ENCODE measurements at regions not wholly inside any gene's neighbourhood (a gene's known extent, or its start where the extent isn't known, plus 50 kb on each side); places are given as distances from the start of the nearest gene placed in this dataset.

GRCh38 chrX:78595901-78596502 is 63.1 kb downstream of the RTL3 start:
- no peaks in the 10 kb centered on the region; the same call in 1 of the 3 replicates for H3K9me3 ChIP-seq (replicated peaks; ENCODE audit: control insufficient read depth, insufficient read depth, low read length)
- BruUV-seq (replicated peaks), result no TSS peak
- ATAC-seq, result peak; percentile 45; the same call in 2 of the 3 replicates
- TF ChIP-seq NFYA (IDR thresholded peaks at IDR 0.05; ENCODE audit: borderline replicate concordance, low read depth, low read length) (no peak), SMC3 (IDR thresholded peaks at IDR 0.05; ENCODE audit: borderline replicate concordance, low read length) (peak; percentile 38; the same call in 1 of the 2 replicates), LARP7 (IDR thresholded peaks at IDR 0.05) (no peak), RFX5 (IDR thresholded peaks at IDR 0.05; ENCODE audit: low read depth, low read length) (no peak), MYB (IDR thresholded peaks at IDR 0.05; ENCODE audit: borderline replicate concordance, low read depth, low read length) (no peak), CHD1 (IDR thresholded peaks at IDR 0.05; ENCODE audit: low read depth, low read length) (no peak), NBN (IDR thresholded peaks at IDR 0.05) (no peak), ASH2L (IDR thresholded peaks at IDR 0.05; ENCODE audit: borderline replicate concordance, low read depth) (no peak), FOXK2 (IDR thresholded peaks at IDR 0.05) (no peak), PRDM15 (CRISPR knock-in tag; IDR thresholded peaks at IDR 0.05) (no peak), MEF2B (IDR thresholded peaks at IDR 0.05; ENCODE audit: partially characterized antibody, poor library complexity, severe bottlenecking) (peak; percentile 54), SMARCA5 (IDR thresholded peaks at IDR 0.05) (no peak), MLLT1 (IDR thresholded peaks at IDR 0.05) (no peak)
- TF ChIP-seq, protein P1, sequence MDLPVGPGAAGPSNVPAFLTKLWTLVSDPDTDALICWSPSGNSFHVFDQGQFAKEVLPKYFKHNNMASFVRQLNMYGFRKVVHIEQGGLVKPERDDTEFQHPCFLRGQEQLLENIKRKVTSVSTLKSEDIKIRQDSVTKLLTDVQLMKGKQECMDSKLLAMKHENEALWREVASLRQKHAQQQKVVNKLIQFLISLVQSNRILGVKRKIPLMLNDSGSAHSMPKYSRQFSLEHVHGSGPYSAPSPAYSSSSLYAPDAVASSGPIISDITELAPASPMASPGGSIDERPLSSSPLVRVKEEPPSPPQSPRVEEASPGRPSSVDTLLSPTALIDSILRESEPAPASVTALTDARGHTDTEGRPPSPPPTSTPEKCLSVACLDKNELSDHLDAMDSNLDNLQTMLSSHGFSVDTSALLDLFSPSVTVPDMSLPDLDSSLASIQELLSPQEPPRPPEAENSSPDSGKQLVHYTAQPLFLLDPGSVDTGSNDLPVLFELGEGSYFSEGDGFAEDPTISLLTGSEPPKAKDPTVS (IDR thresholded peaks at IDR 0.05; ENCODE audit: low read depth, low read length), result no peak
- TF ChIP-seq, protein P2, sequence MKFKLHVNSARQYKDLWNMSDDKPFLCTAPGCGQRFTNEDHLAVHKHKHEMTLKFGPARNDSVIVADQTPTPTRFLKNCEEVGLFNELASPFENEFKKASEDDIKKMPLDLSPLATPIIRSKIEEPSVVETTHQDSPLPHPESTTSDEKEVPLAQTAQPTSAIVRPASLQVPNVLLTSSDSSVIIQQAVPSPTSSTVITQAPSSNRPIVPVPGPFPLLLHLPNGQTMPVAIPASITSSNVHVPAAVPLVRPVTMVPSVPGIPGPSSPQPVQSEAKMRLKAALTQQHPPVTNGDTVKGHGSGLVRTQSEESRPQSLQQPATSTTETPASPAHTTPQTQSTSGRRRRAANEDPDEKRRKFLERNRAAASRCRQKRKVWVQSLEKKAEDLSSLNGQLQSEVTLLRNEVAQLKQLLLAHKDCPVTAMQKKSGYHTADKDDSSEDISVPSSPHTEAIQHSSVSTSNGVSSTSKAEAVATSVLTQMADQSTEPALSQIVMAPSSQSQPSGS (IDR thresholded peaks at IDR 0.05; ENCODE audit: low read length), result no peak

More at GRCh38 chrX:78595901-78596502, 63.1 kb downstream of the RTL3 start:
- Histone ChIP-seq H3K27ac (ENCODE audit: control insufficient read depth, insufficient read depth) (no peak overlapping the region), H3K36me3 (ENCODE audit: control insufficient read depth in 2 of 2, insufficient read depth in 2 of 2, low read length in 1 of 2) (no peaks in the 10 kb centered on the region), H2AFZ (ENCODE audit: control insufficient read depth, low read depth, low read length) (no peak overlapping the region), H3K4me3 (no peak overlapping the region), H4K20me1 (ENCODE audit: control insufficient read depth, insufficient read depth) (no peaks in the 10 kb centered on the region), H3K9ac (ENCODE audit: control insufficient read depth, insufficient read depth, low read length) (no peak overlapping the region), H3K27me3 (replicated peaks in 1 of 2; ENCODE audit: control insufficient read depth in 2 of 2, insufficient read depth in 2 of 2, low read length in 1 of 2) (no peaks in the 10 kb centered on the region), H3K4me1 (ENCODE audit: control insufficient read depth, insufficient read depth, low read length) (no peaks in the 10 kb centered on the region), H3K4me2 (ENCODE audit: control insufficient read depth, insufficient read depth) (no peak overlapping the region), H3K79me2 (ENCODE audit: control insufficient read depth, insufficient read depth, low read length) (no peaks in the 10 kb centered on the region)
- FAIRE-seq (no peak), DNase-seq (ENCODE audit: low read depth, low spot score) (no peak)
- in situ Hi-C loops (cut with MboI), result no loop called here
- whole genome bisulfite sequencing (ENCODE audit: insufficient coverage, insufficient replicate concordance, low lambda C conversion rate, missing lambda C conversion rate), result 18% methylated on average over 3 of the region's 3 CpGs
- ChIA-PET CTCF (interaction anchor here (0.5 to 5.1 kb wide), 15 partner anchors 34 to 1267 kb away, joined by 3 to 39 read pairs (median 3); no protein-coding TSS in a partner anchor), RAD21 (ENCODE audit: unreplicated experiment) (interaction anchor here (1.0 to 2.5 kb wide), 7 partner anchors 54 to 817 kb away, joined by 3 to 19 read pairs (median 5); no protein-coding TSS in a partner anchor), SMC1A (ENCODE audit: uncharacterized antibody, unreplicated experiment) (interaction anchor here (1.0 to 5.5 kb wide), 9 partner anchors 9 to 674 kb away, joined by 3 to 41 read pairs (median 4); no protein-coding TSS in a partner anchor), POLR2A (no interaction called here)
- intact Hi-C loops (cut with micrococcal nuclease; ENCODE audit: unreplicated experiment), result loop anchor here (1.0 to 5.0 kb wide), 2 partner anchors 156 to 486 kb away; no protein-coding TSS in a partner anchor
